ENCODE measurements at regions not wholly inside any gene's neighbourhood (a gene's known extent, or its start where the extent isn't known, plus 50 kb on each side); places are given as distances from the start of the nearest gene placed in this dataset.

- TF ChIP-seq CTCF (IDR thresholded peaks at IDR 0.05; ENCODE audit: poor library complexity), result no peak
- no peak for TF ChIP-seq EZH2 (IDR thresholded peaks at IDR 0.05; ENCODE audit: borderline replicate concordance)
- TF ChIP-seq EZH2phosphoT487 (IDR thresholded peaks at IDR 0.05; ENCODE audit: low read depth, severe bottlenecking, unreplicated experiment), result no peak
Measured at GRCh38 chr15:81434851-81435250, 60.8 kb upstream of the TMC3 start.

Data from hepatocyte (in vitro differentiated cells).